Pons (tissue), 1 donor: ENCODE measurements at regions not wholly inside any gene's neighbourhood (a gene's known extent, or its start where the extent isn't known, plus 50 kb on each side); places are given as distances from the start of the nearest gene placed in this dataset.
"Not testable (repeated sequence)": the region's sequence is repeated elsewhere in the genome, so short reads cannot be mapped to it uniquely, and the experiment has no call there.

Experiments used
- DNase-seq: peaks from one replicate; pipeline ENCODE4 v3.0.0-alpha.2; 2016; ENCODE audit warnings: low spot score

- DNase-seq: peak; percentile 80
Observed at GRCh38 chr5:173495225-173495904, 121.1 kb downstream of the BOD1 start.

GRCh38 chr5:173494446-173494845 is 122.0 kb downstream of the BOD1 start:
- no peak for DNase-seq

GRCh38 chr5:173493846-173494245 is 122.6 kb downstream of the BOD1 start:
- no peak for DNase-seq

GRCh38 chr5:173493040-173493439 is 123.4 kb downstream of the BOD1 start:
- no peak for DNase-seq

GRCh38 chr5:173490681-173491080 is 125.8 kb downstream of the BOD1 start:
- no peak for DNase-seq

- DNase-seq: no peak
Observed at GRCh38 chr5:173488144-173488543, 128.3 kb downstream of the BOD1 start.

- no peak for DNase-seq
Observed at GRCh38 chr5:173487300-173487699, 129.2 kb downstream of the BOD1 start.

- no peak for DNase-seq
Observed at GRCh38 chr5:173486355-173487225, 129.9 kb downstream of the BOD1 start.

- no peak for DNase-seq
Observed at GRCh38 chr5:173484569-173484968, 131.9 kb downstream of the BOD1 start.

GRCh38 chr5:173483599-173483998 is 132.9 kb downstream of the BOD1 start:
- DNase-seq: not testable (repeated sequence)

GRCh38 chr5:173483160-173483559 is 133.3 kb downstream of the BOD1 start:
- DNase-seq: no peak

- no peak for DNase-seq
Observed at GRCh38 chr5:173481821-173482220, 134.6 kb downstream of the BOD1 start.

GRCh38 chr5:173480896-173481295 is 135.6 kb downstream of the BOD1 start:
- no peak for DNase-seq

- DNase-seq: no peak
Observed at GRCh38 chr5:173479711-173480110, 136.7 kb downstream of the BOD1 start.

- no peak for DNase-seq
Observed at GRCh38 chr5:173477345-173478040, 139.0 kb downstream of the BOD1 start.

- no peak for DNase-seq
Observed at GRCh38 chr5:173475780-173476179, 140.7 kb downstream of the BOD1 start.

- DNase-seq: no peak
Observed at GRCh38 chr5:173474881-173475287, 141.6 kb downstream of the BOD1 start.

GRCh38 chr5:173473288-173473687 is 143.2 kb downstream of the BOD1 start:
- no peak for DNase-seq

- no peak for DNase-seq
Observed at GRCh38 chr5:173472784-173473278, 143.6 kb downstream of the BOD1 start.

- peak; percentile 100 for DNase-seq
Observed at GRCh38 chr5:173472164-173472563, 143.9 kb upstream of the STC2 start.

- DNase-seq: no peak
Observed at GRCh38 chr5:173468821-173469251, 140.6 kb upstream of the STC2 start.

- no peak for DNase-seq
Observed at GRCh38 chr5:173466227-173466626, 138.0 kb upstream of the STC2 start.

- DNase-seq: no peak
Observed at GRCh38 chr5:173464813-173465212, 136.6 kb upstream of the STC2 start.
